HCT116 (cell line): ENCODE measurements at regions not wholly inside any gene's neighbourhood (a gene's known extent, or its start where the extent isn't known, plus 50 kb on each side); places are given as distances from the start of the nearest gene placed in this dataset.

Experiments
- ATAC-seq: fragments of 200-7000 bp; cut with Tn5 transposase; 2 replicates; pipeline ENCODE4 v1.9.1; 2020; ENCODE audit warnings: mild to moderate bottlenecking, moderate library complexity
- BruUV-seq: library from RNA; stranded (reverse); fragments of 400-500 nt; replicated peaks from 2 replicates; lab custom pipeline; 2021; lab: Mats Ljungman, UMichigan
- CTCF ChIA-PET: fragments of 300-600 bp; sonication (Branson Sonifier 250); formaldehyde crosslinking; loops from one replicate; lab custom pipeline; 2021; ENCODE audit warnings: antibody characterized with exemption; lab: Charles Lee
- POLR2A ChIA-PET: fragments of 300-600, 350-600 bp; sonication (Branson Sonifier 250); formaldehyde crosslinking; loops from one replicate; lab custom pipeline; 2021; ENCODE audit warnings: antibody characterized with exemption; lab: Charles Lee
- RAD21 ChIA-PET, 2 experiments: fragments of 300-600 bp; sonication (Branson Sonifier 250); formaldehyde crosslinking; loops; one replicate each; lab custom pipeline; 2023; ENCODE audit warnings: low total read pairs in 2 of 2; ENCODE audit not compliant: uncharacterized antibody in 2 of 2, unreplicated experiment in 2 of 2, low non-redundant PET in 1 of 2; lab: Charles Lee
- DNase-seq: peaks from one replicate; pipeline ENCODE4 v3.0.0-alpha.2; 2010; ENCODE audit warnings: low read depth, low spot score
- H2AFZ ChIP-seq: fragments of 200-600 bp; shearing (Covaris generic), sonication (generic); 2 replicates; pipeline ENCODE4 v1.6.1; 2017; ENCODE audit warnings: low read depth, mixed run types, mixed read lengths, antibody characterized with exemption, low read length; ENCODE audit not compliant: poor library complexity, severe bottlenecking
- H3K27ac ChIP-seq: 2 replicates; pipeline ENCODE4 v1.5.1; 2012; ENCODE audit warnings: low read depth, low read length
- H3K27me3 ChIP-seq: fragments of 200-600 bp; sonication (generic); 2 replicates; pipeline ENCODE4 v1.6.1; 2016; ENCODE audit warnings: mixed run types, low read length, mixed read lengths; ENCODE audit not compliant: insufficient read depth
- H3K36me3 ChIP-seq, 2 experiments: fragments of 200-500 bp in 1 of 2; fragments of 200-600 bp in 1 of 2; sonication (Bioruptor generic) in 1 of 2; sonication (generic) in 1 of 2; 2 replicates each; pipeline versions ENCODE4 v1.5.1 to v1.6.1; 2014 to 2016; ENCODE audit warnings: low read length in 2 of 2, inconsistent platforms in 1 of 2, mixed read lengths in 1 of 2, mixed run types in 1 of 2; ENCODE audit not compliant: insufficient read depth in 2 of 2, control insufficient read depth in 1 of 2
- H3K4me1 ChIP-seq, 2 experiments: fragments of 200-600 bp in 1 of 2; sonication (generic) in 1 of 2; 2 replicates each; pipeline versions ENCODE4 v1.5.1 to v1.6.1; 2012 to 2017; ENCODE audit warnings: low read length in 2 of 2, inconsistent platforms in 1 of 2, mild to moderate bottlenecking in 1 of 2, mixed read lengths in 1 of 2, mixed run types in 1 of 2, moderate library complexity in 1 of 2; ENCODE audit not compliant: insufficient read depth in 2 of 2, control insufficient read depth in 1 of 2
- H3K4me2 ChIP-seq: fragments of 200-600 bp; sonication (generic); 2 replicates; pipeline ENCODE4 v1.6.1; 2017; ENCODE audit warnings: mixed run types, low read length, mixed read lengths
- H3K4me3 ChIP-seq, 2 experiments: fragments of 200-600 bp in 1 of 2; sonication (generic) in 1 of 2; replicated peaks in 1 of 2; 2 replicates each; pipeline ENCODE4 v1.5.1; 2011 to 2016; ENCODE audit warnings: low read length in 2 of 2, control low read depth in 1 of 2, low read depth in 1 of 2, mild to moderate bottlenecking in 1 of 2, mixed read lengths in 1 of 2, mixed run types in 1 of 2
- H3K79me2 ChIP-seq: fragments of 200-600 bp; sonication (generic); 2 replicates; pipeline ENCODE4 v1.6.1; 2017; ENCODE audit warnings: mild to moderate bottlenecking, mixed run types, low read length, moderate library complexity, mixed read lengths; ENCODE audit not compliant: insufficient read depth
- H3K9ac ChIP-seq: fragments of 200-600 bp; sonication (generic); 2 replicates; pipeline ENCODE4 v1.6.1; 2016; ENCODE audit warnings: low read length, mixed read lengths
- H3K9me2 ChIP-seq: fragments of 200-600 bp; sonication (generic), shearing (Covaris generic); 2 replicates; pipeline ENCODE4 v1.6.1; 2017; ENCODE audit warnings: mixed run types, mild to moderate bottlenecking, moderate library complexity; ENCODE audit not compliant: insufficient read depth
- H3K9me3 ChIP-seq, 2 experiments: fragments of 200-500 bp in 1 of 2; fragments of 200-600 bp in 1 of 2; sonication (Bioruptor generic) in 1 of 2; sonication (generic) in 1 of 2; 2 replicates each; pipeline ENCODE4 v1.6.1; 2014 to 2017; ENCODE audit warnings: low read length in 2 of 2, mixed read lengths in 2 of 2, inconsistent platforms in 1 of 2, low read depth in 1 of 2, mild to moderate bottlenecking in 1 of 2, mixed run types in 1 of 2, moderate library complexity in 1 of 2; ENCODE audit not compliant: control insufficient read depth in 1 of 2, insufficient read depth in 1 of 2
- H4K20me1 ChIP-seq: fragments of 200-600 bp; sonication (generic), shearing (Covaris generic); 2 replicates; pipeline ENCODE4 v1.6.1; 2017; ENCODE audit warnings: mixed run types, mild to moderate bottlenecking, moderate library complexity; ENCODE audit not compliant: insufficient read depth
- CBX3 ChIP-seq: IDR thresholded peaks from 2 replicates; pipeline ENCODE4 v1.6.1; 2012; ENCODE audit warnings: low read depth
- EGR1 ChIP-seq: IDR thresholded peaks from 2 replicates; pipeline ENCODE4 v1.6.1; 2012; ENCODE audit warnings: low read depth
- EZH2 ChIP-seq: fragments of 200-600 bp; sonication (generic); IDR thresholded peaks from 2 replicates; pipeline ENCODE4 v1.6.1; 2017; ENCODE audit warnings: antibody characterized with exemption, mixed run types
- JUND ChIP-seq: IDR thresholded peaks from 2 replicates; pipeline ENCODE4 v1.6.1; 2012
- SIN3A ChIP-seq: IDR thresholded peaks from 2 replicates; pipeline ENCODE4 v1.6.1; 2012; ENCODE audit warnings: low read depth
- SP1 ChIP-seq: IDR thresholded peaks from 2 replicates; pipeline ENCODE4 v1.6.1; 2012; ENCODE audit warnings: low read depth
- SRF ChIP-seq: IDR thresholded peaks from 2 replicates; pipeline ENCODE4 v1.6.1; 2012; ENCODE audit warnings: low read depth
- TCF7L2 ChIP-seq: IDR thresholded peaks from 2 replicates; pipeline ENCODE4 v1.7.0; 2011; ENCODE audit warnings: borderline replicate concordance, inconsistent platforms; ENCODE audit not compliant: insufficient read depth, insufficient read length; ENCODE audit errors: extremely low read depth
- YY1 ChIP-seq: IDR thresholded peaks from 2 replicates; pipeline ENCODE4 v1.6.1; 2011; ENCODE audit warnings: low read length, low read depth, moderate library complexity, mild to moderate bottlenecking; ENCODE audit not compliant: insufficient replicate concordance; ENCODE audit errors: extremely low read depth
- ZNF274 ChIP-seq: fragments of 200-500 bp; sonication (Bioruptor generic); IDR thresholded peaks from 2 replicates; pipeline ENCODE4 v1.6.1; 2014; ENCODE audit warnings: mild to moderate bottlenecking, low read depth, low read length, inconsistent platforms
- intact Hi-C: fragments of 100-400 bp; cut with micrococcal nuclease; formaldehyde crosslinking; loops from 2 replicates; pipeline ENCODE4 v1.10.0; 2022
- TF ChIP-seq, protein P1 (sequence below): IDR thresholded peaks from 2 replicates; pipeline ENCODE4 v1.6.1; 2012; ENCODE audit warnings: low read depth
- TF ChIP-seq, protein P2 (sequence below): IDR thresholded peaks from 2 replicates; pipeline ENCODE4 v1.6.1; 2011; ENCODE audit warnings: mild to moderate bottlenecking, low read length, moderate library complexity; ENCODE audit not compliant: insufficient replicate concordance; ENCODE audit errors: extremely low read depth

DNA sequence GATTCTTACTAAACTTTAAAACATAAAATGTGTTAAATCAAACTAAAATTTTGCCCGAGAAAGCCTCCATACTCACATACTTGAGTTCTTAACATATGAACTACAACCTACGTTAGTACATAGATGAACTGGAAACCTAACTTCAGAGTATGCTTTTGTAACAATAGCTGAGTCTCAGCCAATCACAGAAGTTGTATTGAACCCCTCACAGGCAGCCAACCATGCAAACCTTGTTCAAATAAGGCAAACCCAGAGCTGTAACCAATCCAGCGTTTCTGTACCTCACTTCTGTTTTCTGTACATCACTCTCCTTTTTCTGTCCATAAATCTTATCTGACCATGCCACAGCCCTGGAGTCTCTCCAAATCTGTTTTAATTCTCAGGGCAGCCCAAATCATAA is 157.3 kb upstream of the COL1A2 start:
- no peaks in the 10 kb centered on the region for H3K79me2 ChIP-seq
- no peak overlapping the region for H3K4me2 ChIP-seq
- H3K9ac ChIP-seq = no peak overlapping the region
- H3K9me2 ChIP-seq = no peaks in the 10 kb centered on the region
- TF ChIP-seq CBX3 = no peak
- TF ChIP-seq JUND = no peak
- no peak for TF ChIP-seq SRF
- TF ChIP-seq EGR1 = no peak
- TF ChIP-seq ZNF274 = no peak
- no peak for TF ChIP-seq EZH2
- no peak for TF ChIP-seq TCF7L2
- H3K4me3 ChIP-seq = no peak overlapping the region
- ATAC-seq (no peak), DNase-seq (no peak)
- H3K4me1 ChIP-seq = no peaks in the 10 kb centered on the region
- ChIA-PET RAD21 (no interaction called here), CTCF (interaction anchor here (0.7 kb wide), 1 partner anchor 335 kb away, joined by 3 read pairs; no protein-coding TSS in a partner anchor), POLR2A (no interaction called here)
- no peaks in the 10 kb centered on the region for H3K9me3 ChIP-seq
- H4K20me1 ChIP-seq = no peaks in the 10 kb centered on the region
- H2AFZ ChIP-seq = no peak overlapping the region
- no TSS peak for BruUV-seq
- H3K27ac ChIP-seq = no peak overlapping the region
- no peaks in the 10 kb centered on the region for H3K27me3 ChIP-seq
- intact Hi-C loops = no loop called here
- no peaks in the 10 kb centered on the region for H3K36me3 ChIP-seq

DNA sequence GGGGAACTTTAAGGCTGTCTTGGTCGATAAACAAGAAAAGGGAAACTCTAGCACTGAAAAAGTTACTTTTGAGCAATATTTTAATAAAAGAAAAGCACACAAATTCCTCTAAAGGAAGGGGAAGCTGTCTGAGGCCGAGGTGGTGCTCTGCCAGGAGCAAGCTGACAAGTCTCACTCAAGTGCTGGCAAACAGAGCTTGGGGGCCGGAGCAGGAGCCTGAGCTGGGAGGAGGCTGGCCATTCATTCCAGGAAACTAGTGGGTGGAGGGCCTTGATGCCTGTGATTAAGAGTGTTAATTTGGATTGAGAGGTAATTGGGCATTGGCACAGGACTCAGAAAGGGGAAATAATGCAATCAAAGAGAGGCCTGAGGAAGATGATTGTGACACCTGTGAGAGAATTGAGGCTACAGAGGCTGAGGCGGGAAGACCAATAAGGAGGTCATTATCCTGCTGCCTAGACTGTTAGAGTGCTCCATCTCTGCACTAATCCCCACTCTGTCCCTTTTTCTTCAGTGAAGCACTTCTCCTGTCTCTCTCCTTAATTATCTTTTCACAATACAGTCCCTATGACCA is 154.9 kb upstream of the COL1A2 start:
- H2AFZ ChIP-seq = no peak overlapping the region
- no peaks in the 10 kb centered on the region for H3K27me3 ChIP-seq
- H3K36me3 ChIP-seq = no peaks in the 10 kb centered on the region
- no TSS peak for BruUV-seq
- ChIA-PET CTCF (no interaction called here), RAD21 (no interaction called here), POLR2A (no interaction called here)
- H3K9me3 ChIP-seq = no peaks in the 10 kb centered on the region
- no peak overlapping the region for H3K9ac ChIP-seq
- no peak for DNase-seq
- no peaks in the 10 kb centered on the region for H3K4me1 ChIP-seq
- no peaks in the 10 kb centered on the region; the same call in 1 of the 2 replicates for H4K20me1 ChIP-seq
- H3K27ac ChIP-seq = no peak overlapping the region
- no peaks in the 10 kb centered on the region for H3K9me2 ChIP-seq
- H3K4me2 ChIP-seq = no peak overlapping the region
- H3K4me3 ChIP-seq = no peak overlapping the region
- intact Hi-C loops = loop anchor here (10.0 kb wide), 1 partner anchor 435 kb away; no protein-coding TSS in a partner anchor
- ATAC-seq = no peak
- no peaks in the 10 kb centered on the region for H3K79me2 ChIP-seq
- TF ChIP-seq SP1 = no peak
- TF ChIP-seq, protein P1, sequence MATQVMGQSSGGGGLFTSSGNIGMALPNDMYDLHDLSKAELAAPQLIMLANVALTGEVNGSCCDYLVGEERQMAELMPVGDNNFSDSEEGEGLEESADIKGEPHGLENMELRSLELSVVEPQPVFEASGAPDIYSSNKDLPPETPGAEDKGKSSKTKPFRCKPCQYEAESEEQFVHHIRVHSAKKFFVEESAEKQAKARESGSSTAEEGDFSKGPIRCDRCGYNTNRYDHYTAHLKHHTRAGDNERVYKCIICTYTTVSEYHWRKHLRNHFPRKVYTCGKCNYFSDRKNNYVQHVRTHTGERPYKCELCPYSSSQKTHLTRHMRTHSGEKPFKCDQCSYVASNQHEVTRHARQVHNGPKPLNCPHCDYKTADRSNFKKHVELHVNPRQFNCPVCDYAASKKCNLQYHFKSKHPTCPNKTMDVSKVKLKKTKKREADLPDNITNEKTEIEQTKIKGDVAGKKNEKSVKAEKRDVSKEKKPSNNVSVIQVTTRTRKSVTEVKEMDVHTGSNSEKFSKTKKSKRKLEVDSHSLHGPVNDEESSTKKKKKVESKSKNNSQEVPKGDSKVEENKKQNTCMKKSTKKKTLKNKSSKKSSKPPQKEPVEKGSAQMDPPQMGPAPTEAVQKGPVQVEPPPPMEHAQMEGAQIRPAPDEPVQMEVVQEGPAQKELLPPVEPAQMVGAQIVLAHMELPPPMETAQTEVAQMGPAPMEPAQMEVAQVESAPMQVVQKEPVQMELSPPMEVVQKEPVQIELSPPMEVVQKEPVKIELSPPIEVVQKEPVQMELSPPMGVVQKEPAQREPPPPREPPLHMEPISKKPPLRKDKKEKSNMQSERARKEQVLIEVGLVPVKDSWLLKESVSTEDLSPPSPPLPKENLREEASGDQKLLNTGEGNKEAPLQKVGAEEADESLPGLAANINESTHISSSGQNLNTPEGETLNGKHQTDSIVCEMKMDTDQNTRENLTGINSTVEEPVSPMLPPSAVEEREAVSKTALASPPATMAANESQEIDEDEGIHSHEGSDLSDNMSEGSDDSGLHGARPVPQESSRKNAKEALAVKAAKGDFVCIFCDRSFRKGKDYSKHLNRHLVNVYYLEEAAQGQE = no peak
- TF ChIP-seq, protein P2, sequence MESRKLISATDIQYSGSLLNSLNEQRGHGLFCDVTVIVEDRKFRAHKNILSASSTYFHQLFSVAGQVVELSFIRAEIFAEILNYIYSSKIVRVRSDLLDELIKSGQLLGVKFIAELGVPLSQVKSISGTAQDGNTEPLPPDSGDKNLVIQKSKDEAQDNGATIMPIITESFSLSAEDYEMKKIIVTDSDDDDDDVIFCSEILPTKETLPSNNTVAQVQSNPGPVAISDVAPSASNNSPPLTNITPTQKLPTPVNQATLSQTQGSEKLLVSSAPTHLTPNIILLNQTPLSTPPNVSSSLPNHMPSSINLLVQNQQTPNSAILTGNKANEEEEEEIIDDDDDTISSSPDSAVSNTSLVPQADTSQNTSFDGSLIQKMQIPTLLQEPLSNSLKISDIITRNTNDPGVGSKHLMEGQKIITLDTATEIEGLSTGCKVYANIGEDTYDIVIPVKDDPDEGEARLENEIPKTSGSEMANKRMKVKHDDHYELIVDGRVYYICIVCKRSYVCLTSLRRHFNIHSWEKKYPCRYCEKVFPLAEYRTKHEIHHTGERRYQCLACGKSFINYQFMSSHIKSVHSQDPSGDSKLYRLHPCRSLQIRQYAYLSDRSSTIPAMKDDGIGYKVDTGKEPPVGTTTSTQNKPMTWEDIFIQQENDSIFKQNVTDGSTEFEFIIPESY = no peak
- TF ChIP-seq ZNF274 = no peak
- no peak for TF ChIP-seq SIN3A
- no peak for TF ChIP-seq TCF7L2
- TF ChIP-seq YY1 = no peak
